GM23338 (cell line): ENCODE measurements at regions not wholly inside any gene's neighbourhood (a gene's known extent, or its start where the extent isn't known, plus 50 kb on each side); places are given as distances from the start of the nearest gene placed in this dataset.

Experiments
- CTCF ChIP-seq, 2 experiments: fragments of 200-600 bp in 1 of 2; sonication (generic) in 1 of 2; conservative IDR thresholded peaks; 2 replicates each; pipeline versions ENCODE4 v1.5.1 to v1.6.1; 2016 to 2017; ENCODE audit warnings: antibody characterized with exemption in 2 of 2, low read depth in 2 of 2, mild to moderate bottlenecking in 2 of 2, moderate library complexity in 1 of 2
- EZH2 ChIP-seq: fragments of 200-600 bp; sonication (generic); IDR thresholded peaks from one replicate; pipeline ENCODE4 v1.8.0; 2017; ENCODE audit warnings: antibody characterized with exemption, mild to moderate bottlenecking, low read depth; ENCODE audit not compliant: unreplicated experiment
- JUNB ChIP-seq: IDR thresholded peaks from one replicate; pipeline ENCODE4 v1.6.1; 2016; ENCODE audit warnings: antibody characterized with exemption; ENCODE audit not compliant: unreplicated experiment
- NANOG ChIP-seq: IDR thresholded peaks from 2 replicates; pipeline ENCODE4 v1.6.1; 2016; ENCODE audit warnings: antibody characterized with exemption, borderline replicate concordance
- POLR2AphosphoS5 ChIP-seq: IDR thresholded peaks from 2 replicates; pipeline ENCODE4 v1.6.1; 2016; ENCODE audit warnings: antibody characterized with exemption, low read depth
- ZNF114 ChIP-seq: fragments of 250-450 bp; sonication (Bioruptor Pico); IDR thresholded peaks from 2 replicates; pipeline ENCODE4 v1.5.0; 2020; ENCODE audit warnings: mild to moderate bottlenecking, moderate library complexity
- ZNF331 ChIP-seq: fragments of 250-450 bp; sonication (Bioruptor Pico); IDR thresholded peaks from 2 replicates; pipeline ENCODE4 v1.5.0; 2020; ENCODE audit warnings: low read depth, mild to moderate bottlenecking, moderate library complexity
- ZNF462 ChIP-seq: fragments of 250-450 bp; sonication (Bioruptor Pico); IDR thresholded peaks from 2 replicates; pipeline ENCODE4 v1.5.0; 2020; ENCODE audit warnings: mild to moderate bottlenecking, moderate library complexity

GRCh38 chr6:5906340-5906670 lies 100.4 kb downstream of the NRN1 start (continued):
- TF ChIP-seq CTCF (conservative IDR thresholded peaks at IDR 0.05; ENCODE audit: low read depth in 2 of 2) (no peak), NANOG (no peak), JUNB (no peak), POLR2AphosphoS5 (no peak), ZNF462 (CRISPR knock-in tag) (no peak), EZH2 (no peak), ZNF331 (CRISPR knock-in tag) (no peak), ZNF114 (CRISPR knock-in tag) (no peak)
